Heart left ventricle (tissue), 13 donors: ENCODE measurements at regions not wholly inside any gene's neighbourhood (a gene's known extent, or its start where the extent isn't known, plus 50 kb on each side); places are given as distances from the start of the nearest gene placed in this dataset.

Source experiments
- POLR2A ChIP-seq, 2 donors: fragments of 450-650 bp; IDR thresholded peaks; one replicate each; pipeline ENCODE4 v1.6.1; 2017; ENCODE audit warnings: antibody characterized with exemption in 2 of 2, mild to moderate bottlenecking in 2 of 2, moderate library complexity in 2 of 2
- TF ChIP-seq, protein P1 (sequence below), 12 donors: fragments of 200-600 bp; sonication (generic) in 4 of 12; IDR thresholded peaks; one replicate each; pipeline versions ENCODE4 v1.5.0 to v1.8.0; 2018 to 2022; ENCODE audit warnings: antibody characterized with exemption in 12 of 12, mild to moderate bottlenecking in 5 of 12
- donor health status: ischemic (EF 13 %, LVEDD 7.1; RV severe dilation, severe dysfunction).
- donor health status: DM: no; HTN: yes; CAD: no.
- donor health status: DM: no; HTN: no; CAD: no.
- donor health status: ischemic (EF 25% LVEDD 6.9; RV normal size, moderate dysfunction).
- donor health status: ischemic (EF 25% LVEDD 5.7; RV mildly dilated, moderate dysfunction).
- donor health status: ischemic (EF 35%, LVEDD 5.7; RV mildly dilated, moderate dysfunction).
- donor health status: nonischemic (EF 11% LVEDD 7.7; RV severe dilation, severe dysfunction).
- donor health status: DM: yes; HTN: yes; CAD: no.
- donor health status: PGD.
- donor health status: ischemic (EF 29% LVEDD 5.4; RV normal size, mild dysfunction).
- donor health status: nonischemic (EF 23%, LVEDD 6.1; RV moderate dilation, normal function).

- TF ChIP-seq POLR2A (IDR thresholded peaks at IDR 0.05), result no peak
- TF ChIP-seq, protein P1, sequence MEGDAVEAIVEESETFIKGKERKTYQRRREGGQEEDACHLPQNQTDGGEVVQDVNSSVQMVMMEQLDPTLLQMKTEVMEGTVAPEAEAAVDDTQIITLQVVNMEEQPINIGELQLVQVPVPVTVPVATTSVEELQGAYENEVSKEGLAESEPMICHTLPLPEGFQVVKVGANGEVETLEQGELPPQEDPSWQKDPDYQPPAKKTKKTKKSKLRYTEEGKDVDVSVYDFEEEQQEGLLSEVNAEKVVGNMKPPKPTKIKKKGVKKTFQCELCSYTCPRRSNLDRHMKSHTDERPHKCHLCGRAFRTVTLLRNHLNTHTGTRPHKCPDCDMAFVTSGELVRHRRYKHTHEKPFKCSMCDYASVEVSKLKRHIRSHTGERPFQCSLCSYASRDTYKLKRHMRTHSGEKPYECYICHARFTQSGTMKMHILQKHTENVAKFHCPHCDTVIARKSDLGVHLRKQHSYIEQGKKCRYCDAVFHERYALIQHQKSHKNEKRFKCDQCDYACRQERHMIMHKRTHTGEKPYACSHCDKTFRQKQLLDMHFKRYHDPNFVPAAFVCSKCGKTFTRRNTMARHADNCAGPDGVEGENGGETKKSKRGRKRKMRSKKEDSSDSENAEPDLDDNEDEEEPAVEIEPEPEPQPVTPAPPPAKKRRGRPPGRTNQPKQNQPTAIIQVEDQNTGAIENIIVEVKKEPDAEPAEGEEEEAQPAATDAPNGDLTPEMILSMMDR (IDR thresholded peaks at IDR 0.05), result no peak
Measured at GRCh38 chr5:56377573-56377972, 144.4 kb upstream of the ANKRD55 start.
